HG03280 (cell line): ENCODE measurements at regions not wholly inside any gene's neighbourhood (a gene's known extent, or its start where the extent isn't known, plus 50 kb on each side); places are given as distances from the start of the nearest gene placed in this dataset.

Experiments
- ATAC-seq: cut with Tn5 transposase; IDR thresholded peaks from one replicate; pipeline ENCODE4 v1.9.1; 2021; ENCODE audit warnings: mild to moderate bottlenecking, moderate library complexity; ENCODE audit not compliant: unreplicated experiment

DNA sequence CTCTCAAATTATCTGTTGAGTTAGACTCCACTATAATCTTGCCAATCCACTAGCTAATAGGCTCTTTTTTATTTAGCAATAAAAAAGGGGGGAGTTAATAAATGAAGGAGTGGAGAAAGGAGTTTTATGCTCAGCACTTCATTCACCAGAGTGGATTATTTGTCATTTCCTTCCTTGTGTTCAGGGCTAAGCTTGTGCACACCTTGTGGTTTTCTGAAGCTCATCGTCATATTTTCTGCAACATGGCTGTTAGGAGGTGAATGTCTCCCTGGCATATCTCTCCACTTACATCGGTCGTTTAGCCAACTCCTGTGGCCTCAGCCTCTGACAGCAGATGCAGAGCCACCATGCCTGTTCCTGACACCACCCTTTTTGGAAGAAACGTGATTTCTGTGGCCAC, 83.9 kb upstream of the MTNR1B start:
- no peak for ATAC-seq

DNA sequence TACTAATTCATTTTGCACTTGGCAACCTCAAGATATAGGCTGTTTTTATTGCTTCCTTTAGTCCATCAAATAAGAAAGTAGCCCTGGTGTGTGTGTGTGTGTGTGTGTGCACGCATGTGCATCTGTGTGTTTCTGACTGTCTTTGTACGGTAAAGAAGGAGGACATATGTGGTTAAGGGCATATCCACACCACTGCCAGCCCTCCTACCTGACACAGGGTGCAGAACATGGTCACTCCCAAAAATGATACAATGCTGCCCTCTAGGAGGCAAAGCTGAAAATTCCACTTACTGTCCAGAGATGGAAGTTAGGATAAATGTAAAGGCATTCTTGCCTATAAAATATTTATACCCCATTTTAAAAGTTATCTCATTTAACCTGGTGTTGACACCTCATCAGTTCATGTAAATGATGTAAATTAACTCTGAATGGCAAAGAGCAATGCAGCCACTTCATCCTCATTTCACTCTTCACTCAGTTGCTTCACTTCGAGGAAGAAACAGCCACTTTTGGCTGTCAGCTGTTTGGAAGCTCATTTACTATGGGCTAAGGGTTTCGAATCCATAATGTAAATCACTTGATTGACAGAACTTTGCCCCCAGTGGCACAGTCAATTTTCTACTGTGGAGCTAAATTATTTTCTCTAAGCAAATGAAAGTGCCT, 83.1 kb upstream of the MTNR1B start:
- peak; percentile 63 for ATAC-seq

DNA sequence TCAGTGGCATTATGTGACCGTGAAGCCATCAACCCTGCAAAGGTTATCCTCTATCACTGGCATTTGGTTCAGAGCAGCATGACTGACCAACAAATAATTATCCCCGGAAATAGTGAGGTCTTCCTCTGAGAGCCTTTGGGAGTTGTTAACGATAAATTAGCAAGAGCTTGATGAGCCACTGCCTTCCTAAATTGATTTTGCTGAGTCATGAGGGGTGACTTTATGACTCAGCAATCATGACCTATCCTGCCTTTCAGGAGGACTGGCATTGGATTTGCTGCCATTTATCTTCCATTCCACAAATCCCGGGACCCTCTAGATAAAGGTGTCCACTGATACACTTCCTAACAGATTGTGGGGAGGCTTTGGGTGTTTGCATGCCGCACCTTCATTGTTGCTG, 80.8 kb upstream of the MTNR1B start:
- ATAC-seq = no peak

DNA sequence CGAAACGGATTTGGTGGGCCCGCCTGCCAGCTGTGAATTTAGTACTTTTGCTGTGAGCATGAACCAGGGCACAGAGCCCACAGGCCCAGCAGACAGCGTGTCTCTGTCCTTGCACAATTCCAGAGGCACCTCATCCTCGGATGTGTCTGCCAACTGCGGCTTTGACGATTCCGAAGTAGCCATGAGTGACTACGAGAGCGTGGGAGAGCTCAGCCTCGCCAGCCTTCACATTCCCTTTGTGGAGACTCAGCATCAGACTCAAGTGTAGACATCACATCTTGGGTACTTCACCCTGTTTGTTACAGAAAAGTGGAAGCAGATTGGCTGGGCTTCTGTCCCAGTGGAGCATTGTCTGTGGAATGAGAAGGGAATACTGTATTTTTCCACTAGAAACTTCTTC, 78.6 kb upstream of the MTNR1B start:
- ATAC-seq = no peak

DNA sequence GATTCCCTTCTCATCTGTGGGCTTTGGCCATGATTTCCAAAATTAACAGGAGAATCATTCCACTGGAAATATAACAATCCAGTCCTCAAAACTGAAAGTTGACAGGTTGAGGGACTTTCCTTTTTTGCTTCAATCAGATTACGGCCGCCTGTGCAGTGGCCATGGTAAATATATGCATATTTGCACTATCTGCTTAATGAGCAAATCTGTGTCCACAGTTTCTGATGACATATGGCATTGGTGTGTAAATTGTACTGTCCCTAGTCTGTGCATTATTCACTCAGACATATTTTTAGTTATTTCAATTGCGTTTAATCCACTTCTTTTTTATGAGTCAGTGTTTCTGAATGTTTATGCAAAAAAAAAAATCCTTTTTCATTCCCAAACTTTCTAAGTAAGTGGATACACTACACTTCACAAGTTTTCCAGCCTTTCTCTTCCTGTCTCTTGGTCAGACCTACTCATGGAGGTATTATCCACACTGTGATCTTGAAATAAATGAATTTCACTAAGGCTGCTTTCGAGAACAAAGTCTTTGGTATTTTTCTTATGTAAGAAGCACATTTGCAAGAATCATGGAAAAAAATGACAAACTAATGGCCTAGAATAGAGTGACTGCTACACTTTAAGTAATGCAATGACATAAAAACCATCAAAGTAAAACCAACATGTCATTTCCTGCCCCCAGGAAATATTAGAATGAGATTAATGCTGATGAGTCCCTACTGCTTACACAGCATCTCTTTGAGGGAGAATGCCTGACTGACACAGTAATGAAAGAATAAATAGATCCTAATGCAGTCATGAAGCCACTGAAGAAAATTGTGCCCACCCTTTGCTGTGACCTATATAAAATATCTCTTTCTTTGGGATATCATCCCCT, 76.4 kb upstream of the MTNR1B start:
- ATAC-seq = no peak

DNA sequence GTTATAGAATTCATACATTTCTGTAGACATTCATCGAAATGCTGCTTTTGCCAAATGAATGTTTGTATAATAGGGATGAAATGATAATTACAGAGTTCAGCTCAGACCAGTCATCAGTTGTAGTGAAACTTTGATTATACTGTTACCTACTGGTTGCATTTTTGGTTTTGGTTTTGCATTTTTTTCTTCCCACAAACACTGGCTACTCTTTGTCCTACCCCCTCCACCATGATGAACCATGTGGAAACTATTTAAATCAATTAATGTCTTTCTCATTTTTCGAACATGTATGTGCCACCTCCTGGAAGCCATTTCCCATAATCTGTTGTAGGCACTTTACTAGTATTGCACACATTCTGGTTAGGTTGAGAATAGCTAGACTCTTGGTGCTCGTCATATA, 75.3 kb upstream of the MTNR1B start:
- no peak for ATAC-seq

DNA sequence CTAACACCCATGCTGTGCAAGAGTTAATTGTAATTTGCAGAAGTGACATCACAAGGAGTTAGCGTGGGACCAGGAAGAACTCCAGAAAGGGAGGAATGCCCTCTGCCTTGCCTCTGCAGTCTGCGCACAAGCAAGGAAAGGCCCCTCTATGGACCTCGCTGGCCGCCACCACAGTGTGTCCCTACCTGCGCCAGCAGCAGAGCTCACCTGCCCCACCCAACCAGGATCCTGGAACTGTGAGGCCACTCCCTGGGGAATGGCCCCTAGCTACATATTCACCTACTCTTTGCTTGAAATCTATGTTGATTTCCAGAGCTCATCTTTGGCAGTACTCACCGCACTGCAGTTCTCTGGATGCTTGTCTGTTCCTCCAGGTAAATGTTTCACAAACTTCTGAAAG, 72.0 kb upstream of the MTNR1B start:
- no peak for ATAC-seq

DNA sequence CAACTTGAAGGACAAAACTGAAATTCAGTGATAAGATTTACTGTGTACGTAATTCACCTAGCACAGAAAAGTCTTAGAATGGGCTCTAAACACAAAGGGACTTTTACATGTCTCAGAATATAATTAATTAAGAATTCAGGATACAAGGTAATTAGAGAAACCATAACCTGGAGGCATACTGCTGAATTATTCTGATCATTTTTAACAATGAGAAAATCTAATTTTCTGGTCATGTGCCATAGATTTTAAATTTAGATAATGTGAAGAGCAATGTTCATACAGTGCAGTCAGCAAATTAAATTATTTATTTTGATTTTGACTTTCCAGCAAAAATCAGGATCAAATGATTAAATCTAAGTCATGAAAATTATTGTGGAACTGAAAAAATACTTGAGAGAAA, 67.0 kb upstream of the MTNR1B start:
- no peak for ATAC-seq

DNA sequence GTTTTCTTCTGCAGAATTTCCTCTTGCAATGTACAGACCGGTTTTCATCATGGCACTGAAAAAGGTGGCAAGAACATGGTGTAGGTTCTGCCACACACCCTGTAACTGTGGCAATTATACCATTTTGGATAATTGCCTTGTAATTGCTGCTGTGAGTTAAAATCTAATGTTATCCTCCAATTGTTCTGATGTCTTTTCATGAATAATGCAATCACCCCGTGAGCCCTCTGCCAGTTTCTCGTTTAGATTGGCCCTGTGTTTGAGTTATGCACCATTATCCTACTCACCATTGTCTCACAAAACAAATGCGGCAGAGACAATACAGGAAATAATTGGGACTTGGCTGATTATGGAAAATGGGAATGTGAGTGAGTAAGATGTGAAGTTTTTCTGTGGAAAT, 61.8 kb upstream of the MTNR1B start:
- ATAC-seq = no peak

DNA sequence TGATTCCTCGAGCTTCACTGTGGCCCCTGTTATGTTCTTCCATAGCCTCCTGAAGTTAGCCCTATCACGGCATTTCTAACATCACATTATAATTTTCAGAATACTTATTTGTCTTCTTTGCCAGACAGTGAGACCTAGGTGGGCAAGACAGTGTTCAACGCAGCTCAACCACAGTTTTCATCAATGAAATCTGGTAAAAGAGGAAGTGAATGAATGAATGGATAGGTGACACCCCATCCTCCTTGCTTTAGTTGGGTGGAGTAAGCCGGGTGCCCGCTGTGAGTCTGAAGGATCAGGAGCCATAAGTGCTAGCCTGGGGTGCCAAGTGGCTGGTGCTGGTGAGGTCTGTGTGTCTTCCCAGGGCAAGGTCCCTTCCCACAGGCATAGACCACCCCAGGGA, 60.2 kb upstream of the MTNR1B start:
- ATAC-seq = no peak

DNA sequence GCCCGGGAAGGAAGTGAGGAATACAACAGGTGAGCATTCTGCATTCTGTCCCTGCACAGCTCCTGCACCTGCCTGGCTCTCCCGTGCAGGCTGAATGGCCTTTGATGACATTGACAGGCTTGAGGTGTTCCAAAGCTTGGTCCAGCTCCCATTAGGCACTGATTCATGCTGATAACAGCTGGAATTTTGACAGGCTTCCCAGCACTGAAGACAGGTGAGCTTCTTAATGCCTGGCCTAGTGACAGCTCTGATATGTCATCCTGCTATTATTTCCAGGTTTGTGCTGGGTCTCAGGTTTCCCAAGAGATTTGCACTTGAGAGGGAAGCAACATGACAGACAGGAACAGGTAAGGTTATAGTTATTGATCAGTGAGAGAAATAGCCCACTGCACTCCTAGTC, 58.0 kb upstream of the MTNR1B start:
- no peak for ATAC-seq

DNA sequence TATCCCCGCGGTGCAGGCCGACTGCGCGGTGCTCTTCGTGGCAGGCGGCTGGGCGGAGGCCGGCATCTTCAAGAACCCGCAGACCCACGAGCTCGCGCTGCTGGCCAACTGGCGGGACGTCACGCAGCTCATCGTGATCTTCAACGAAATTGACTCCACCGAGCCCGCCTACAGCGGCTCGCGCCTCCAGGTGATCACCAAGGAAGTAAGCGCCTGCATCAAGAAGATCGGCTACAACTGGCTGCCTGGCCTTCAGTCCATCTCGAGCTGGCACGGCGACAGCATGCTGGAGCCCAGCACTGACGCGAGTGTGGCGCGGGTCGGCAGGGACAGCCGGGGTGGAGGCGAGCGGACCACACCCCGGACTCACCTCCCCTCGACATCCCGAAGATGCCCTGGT, 53.9 kb upstream of the MTNR1B start:
- ATAC-seq = no peak

DNA sequence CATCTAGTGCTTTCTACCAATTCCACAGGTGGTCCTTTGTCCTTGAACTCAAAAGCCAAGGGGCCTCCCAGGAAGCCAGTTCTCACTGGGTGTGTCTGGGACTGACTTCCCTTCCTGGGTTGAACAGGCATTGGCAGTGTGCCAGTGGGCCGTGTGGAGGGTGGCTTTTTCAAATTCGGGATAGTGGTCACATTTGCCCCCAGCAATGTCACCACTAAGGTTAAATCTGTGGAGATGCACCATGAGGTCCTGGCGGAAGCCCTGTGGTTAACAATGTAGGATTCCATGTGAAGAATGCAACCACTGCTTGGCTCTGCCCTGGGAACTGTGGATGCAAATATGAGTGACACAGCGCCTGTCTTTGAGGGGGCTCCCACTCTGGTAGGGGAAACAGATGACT, 53.2 kb upstream of the MTNR1B start:
- ATAC-seq = no peak

DNA sequence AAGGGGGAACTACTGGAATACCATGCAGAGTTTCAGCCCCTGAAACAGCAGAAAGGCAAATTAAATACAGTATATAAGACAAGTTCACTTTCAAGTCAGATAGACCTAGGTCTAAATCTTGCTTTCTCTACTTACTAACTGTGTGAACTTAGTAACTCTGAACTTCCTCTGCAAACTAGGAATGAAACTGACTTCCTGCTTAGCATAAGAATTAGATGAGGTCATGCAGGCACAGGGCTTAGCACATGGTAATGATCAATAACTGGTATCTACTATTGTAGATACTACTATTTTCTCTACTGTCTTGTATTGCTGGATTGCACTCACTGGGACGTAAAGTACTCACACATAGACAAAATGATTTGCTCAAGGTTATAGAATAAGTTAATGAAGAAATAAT, 51.5 kb upstream of the MTNR1B start:
- no peak for ATAC-seq

DNA sequence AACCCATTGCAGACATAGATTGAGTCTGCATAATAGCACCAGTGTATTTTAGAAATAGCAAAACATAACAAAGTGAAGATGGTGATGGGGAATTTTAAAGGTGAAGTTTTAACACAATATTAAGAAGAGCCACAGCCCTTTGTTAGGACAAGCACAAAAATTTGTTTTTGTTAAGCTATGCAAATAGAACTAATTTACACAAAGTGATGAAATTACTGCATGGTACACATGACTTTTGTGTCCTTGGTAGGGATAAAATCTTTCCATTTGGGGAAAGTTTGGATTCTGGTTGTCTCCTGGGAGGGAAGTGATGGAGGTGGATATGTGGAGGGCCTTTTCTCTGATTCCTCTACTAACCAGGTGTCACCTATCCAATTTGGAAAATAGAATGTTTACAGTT, 50.4 kb upstream of the MTNR1B start:
- ATAC-seq = no peak
